GM12878 (cell line): ENCODE measurements at regions not wholly inside any gene's neighbourhood (a gene's known extent, or its start where the extent isn't known, plus 50 kb on each side); places are given as distances from the start of the nearest gene placed in this dataset.

ENCODE experiments used
- BHLHE40 ChIP-seq, 2 experiments: fragments of 450-650 bp in 1 of 2; IDR thresholded peaks; 2 replicates each; pipeline ENCODE4 v1.6.1; 2011 to 2017; ENCODE audit warnings: low read depth in 2 of 2, borderline replicate concordance in 1 of 2, improper control_type of control experiment in 1 of 2, low read length in 1 of 2, mild to moderate bottlenecking in 1 of 2
- EZH2 ChIP-seq: IDR thresholded peaks from 2 replicates; pipeline ENCODE4 v1.6.1; 2012; ENCODE audit warnings: low read depth, mild to moderate bottlenecking, control low read depth, inconsistent platforms, low read length, borderline replicate concordance; ENCODE audit not compliant: control insufficient read depth
- KDM1A ChIP-seq: fragments of 200-600 bp; sonication (generic); IDR thresholded peaks from 2 replicates; pipeline ENCODE4 v1.6.1; 2016; ENCODE audit warnings: borderline replicate concordance
- POLR2A ChIP-seq: IDR thresholded peaks from 2 replicates; pipeline ENCODE4 v1.6.1; 2011; ENCODE audit warnings: low read depth, mild to moderate bottlenecking, low read length
- POLR2AphosphoS5 ChIP-seq: IDR thresholded peaks from 2 replicates; pipeline ENCODE4 v1.6.1; 2011; ENCODE audit warnings: mild to moderate bottlenecking, low read length, inconsistent platforms
- RB1 ChIP-seq: fragments of 450-650 bp; formaldehyde crosslinking; IDR thresholded peaks from 2 replicates; pipeline ENCODE4 v1.6.1; 2017; ENCODE audit warnings: mild to moderate bottlenecking, borderline replicate concordance
- RCOR1 ChIP-seq: conservative IDR thresholded peaks from 2 replicates; pipeline ENCODE4 v1.6.1; 2012; ENCODE audit warnings: low read depth, low read length, improper control_type of control experiment
- STAT1 ChIP-seq: fragments of 450-650 bp; conservative IDR thresholded peaks from 2 replicates; pipeline ENCODE4 v1.6.1; 2014; ENCODE audit warnings: antibody characterized with exemption, mild to moderate bottlenecking
- TF ChIP-seq, protein P1 (sequence below): fragments of 450-650 bp; IDR thresholded peaks from 2 replicates; pipeline ENCODE4 v1.6.1; 2017; ENCODE audit warnings: mild to moderate bottlenecking, low read depth, inconsistent platforms; ENCODE audit not compliant: poor library complexity, severe bottlenecking
- TF ChIP-seq, protein P2 (sequence below): IDR thresholded peaks from 2 replicates; pipeline ENCODE4 v1.6.1; 2012; ENCODE audit warnings: low read depth, low read length, improper control_type of control experiment
- TF ChIP-seq, protein P3 (sequence below): IDR thresholded peaks from 2 replicates; pipeline ENCODE4 v1.6.1; 2012; ENCODE audit warnings: low read depth, low read length, improper control_type of control experiment
- TF ChIP-seq, protein P4 (sequence below): fragments of 450-650 bp; IDR thresholded peaks from 2 replicates; pipeline ENCODE4 v1.6.1; 2016; ENCODE audit warnings: mild to moderate bottlenecking
- TF ChIP-seq, protein P5 (sequence below): fragments of 450-650 bp; formaldehyde crosslinking; IDR thresholded peaks from 2 replicates; pipeline ENCODE4 v1.5.0; 2022; ENCODE audit warnings: mild to moderate bottlenecking, missing genetic modification characterization
- TF ChIP-seq, protein P6 (sequence below), 3 experiments: IDR thresholded peaks in 2 of 3; conservative IDR thresholded peaks in 1 of 3; 2 replicates each; pipeline ENCODE4 v1.5.1; 2011; ENCODE audit warnings: low read depth in 3 of 3, low read length in 3 of 3, mild to moderate bottlenecking in 3 of 3, control low read depth in 2 of 3, moderate library complexity in 2 of 3, inconsistent platforms in 1 of 3, mixed read lengths in 1 of 3; ENCODE audit not compliant: control insufficient read depth in 2 of 3, insufficient read depth in 1 of 3; ENCODE audit errors: extremely low read depth in 1 of 3

DNA sequence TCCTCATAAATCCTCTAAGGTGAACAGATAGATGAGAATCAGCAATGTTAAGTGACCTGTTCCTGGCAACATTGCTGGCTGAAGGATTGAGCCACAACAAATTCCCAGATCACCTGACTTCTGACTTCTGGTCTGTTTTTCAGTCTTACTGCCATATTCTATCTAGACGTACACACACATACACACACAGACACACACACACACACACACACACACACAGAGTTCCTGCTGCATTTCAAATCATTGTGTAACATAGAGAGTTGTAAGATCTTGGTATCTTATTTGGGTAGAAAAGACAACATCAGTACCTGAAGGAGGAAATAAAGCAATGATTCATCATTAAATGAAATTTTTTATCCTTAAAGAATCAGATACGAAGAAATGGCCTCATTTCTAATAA, 342.6 kb downstream of the MFSD1 start:
- TF ChIP-seq, protein P1, sequence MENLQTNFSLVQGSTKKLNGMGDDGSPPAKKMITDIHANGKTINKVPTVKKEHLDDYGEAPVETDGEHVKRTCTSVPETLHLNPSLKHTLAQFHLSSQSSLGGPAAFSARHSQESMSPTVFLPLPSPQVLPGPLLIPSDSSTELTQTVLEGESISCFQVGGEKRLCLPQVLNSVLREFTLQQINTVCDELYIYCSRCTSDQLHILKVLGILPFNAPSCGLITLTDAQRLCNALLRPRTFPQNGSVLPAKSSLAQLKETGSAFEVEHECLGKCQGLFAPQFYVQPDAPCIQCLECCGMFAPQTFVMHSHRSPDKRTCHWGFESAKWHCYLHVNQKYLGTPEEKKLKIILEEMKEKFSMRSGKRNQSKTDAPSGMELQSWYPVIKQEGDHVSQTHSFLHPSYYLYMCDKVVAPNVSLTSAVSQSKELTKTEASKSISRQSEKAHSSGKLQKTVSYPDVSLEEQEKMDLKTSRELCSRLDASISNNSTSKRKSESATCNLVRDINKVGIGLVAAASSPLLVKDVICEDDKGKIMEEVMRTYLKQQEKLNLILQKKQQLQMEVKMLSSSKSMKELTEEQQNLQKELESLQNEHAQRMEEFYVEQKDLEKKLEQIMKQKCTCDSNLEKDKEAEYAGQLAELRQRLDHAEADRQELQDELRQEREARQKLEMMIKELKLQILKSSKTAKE, result no peak
- TF ChIP-seq, protein P2, sequence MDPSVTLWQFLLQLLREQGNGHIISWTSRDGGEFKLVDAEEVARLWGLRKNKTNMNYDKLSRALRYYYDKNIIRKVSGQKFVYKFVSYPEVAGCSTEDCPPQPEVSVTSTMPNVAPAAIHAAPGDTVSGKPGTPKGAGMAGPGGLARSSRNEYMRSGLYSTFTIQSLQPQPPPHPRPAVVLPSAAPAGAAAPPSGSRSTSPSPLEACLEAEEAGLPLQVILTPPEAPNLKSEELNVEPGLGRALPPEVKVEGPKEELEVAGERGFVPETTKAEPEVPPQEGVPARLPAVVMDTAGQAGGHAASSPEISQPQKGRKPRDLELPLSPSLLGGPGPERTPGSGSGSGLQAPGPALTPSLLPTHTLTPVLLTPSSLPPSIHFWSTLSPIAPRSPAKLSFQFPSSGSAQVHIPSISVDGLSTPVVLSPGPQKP, result no peak
- TF ChIP-seq STAT1 (no peak), RCOR1 (no peak), EZH2 (no peak), KDM1A (no peak), POLR2AphosphoS5 (no peak), POLR2A (no peak), RB1 (no peak), BHLHE40 (IDR thresholded peaks at IDR 0.05; ENCODE audit: borderline replicate concordance in 1 of 2, low read depth in 2 of 2, low read length in 1 of 2) (no peak)
- TF ChIP-seq, protein P3, sequence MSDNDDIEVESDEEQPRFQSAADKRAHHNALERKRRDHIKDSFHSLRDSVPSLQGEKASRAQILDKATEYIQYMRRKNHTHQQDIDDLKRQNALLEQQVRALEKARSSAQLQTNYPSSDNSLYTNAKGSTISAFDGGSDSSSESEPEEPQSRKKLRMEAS, result no peak
- TF ChIP-seq, protein P4, sequence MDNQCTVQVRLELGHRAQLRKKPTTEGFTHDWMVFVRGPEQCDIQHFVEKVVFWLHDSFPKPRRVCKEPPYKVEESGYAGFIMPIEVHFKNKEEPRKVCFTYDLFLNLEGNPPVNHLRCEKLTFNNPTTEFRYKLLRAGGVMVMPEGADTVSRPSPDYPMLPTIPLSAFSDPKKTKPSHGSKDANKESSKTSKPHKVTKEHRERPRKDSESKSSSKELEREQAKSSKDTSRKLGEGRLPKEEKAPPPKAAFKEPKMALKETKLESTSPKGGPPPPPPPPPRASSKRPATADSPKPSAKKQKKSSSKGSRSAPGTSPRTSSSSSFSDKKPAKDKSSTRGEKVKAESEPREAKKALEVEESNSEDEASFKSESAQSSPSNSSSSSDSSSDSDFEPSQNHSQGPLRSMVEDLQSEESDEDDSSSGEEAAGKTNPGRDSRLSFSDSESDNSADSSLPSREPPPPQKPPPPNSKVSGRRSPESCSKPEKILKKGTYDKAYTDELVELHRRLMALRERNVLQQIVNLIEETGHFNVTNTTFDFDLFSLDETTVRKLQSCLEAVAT, result no peak
- TF ChIP-seq, protein P5, sequence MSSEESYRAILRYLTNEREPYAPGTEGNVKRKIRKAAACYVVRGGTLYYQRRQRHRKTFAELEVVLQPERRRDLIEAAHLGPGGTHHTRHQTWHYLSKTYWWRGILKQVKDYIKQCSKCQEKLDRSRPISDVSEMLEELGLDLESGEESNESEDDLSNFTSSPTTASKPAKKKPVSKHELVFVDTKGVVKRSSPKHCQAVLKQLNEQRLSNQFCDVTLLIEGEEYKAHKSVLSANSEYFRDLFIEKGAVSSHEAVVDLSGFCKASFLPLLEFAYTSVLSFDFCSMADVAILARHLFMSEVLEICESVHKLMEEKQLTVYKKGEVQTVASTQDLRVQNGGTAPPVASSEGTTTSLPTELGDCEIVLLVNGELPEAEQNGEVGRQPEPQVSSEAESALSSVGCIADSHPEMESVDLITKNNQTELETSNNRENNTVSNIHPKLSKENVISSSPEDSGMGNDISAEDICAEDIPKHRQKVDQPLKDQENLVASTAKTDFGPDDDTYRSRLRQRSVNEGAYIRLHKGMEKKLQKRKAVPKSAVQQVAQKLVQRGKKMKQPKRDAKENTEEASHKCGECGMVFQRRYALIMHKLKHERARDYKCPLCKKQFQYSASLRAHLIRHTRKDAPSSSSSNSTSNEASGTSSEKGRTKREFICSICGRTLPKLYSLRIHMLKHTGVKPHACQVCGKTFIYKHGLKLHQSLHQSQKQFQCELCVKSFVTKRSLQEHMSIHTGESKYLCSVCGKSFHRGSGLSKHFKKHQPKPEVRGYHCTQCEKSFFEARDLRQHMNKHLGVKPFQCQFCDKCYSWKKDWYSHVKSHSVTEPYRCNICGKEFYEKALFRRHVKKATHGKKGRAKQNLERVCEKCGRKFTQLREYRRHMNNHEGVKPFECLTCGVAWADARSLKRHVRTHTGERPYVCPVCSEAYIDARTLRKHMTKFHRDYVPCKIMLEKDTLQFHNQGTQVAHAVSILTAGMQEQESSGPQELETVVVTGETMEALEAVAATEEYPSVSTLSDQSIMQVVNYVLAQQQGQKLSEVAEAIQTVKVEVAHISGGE, result no peak
- TF ChIP-seq, protein P6, sequence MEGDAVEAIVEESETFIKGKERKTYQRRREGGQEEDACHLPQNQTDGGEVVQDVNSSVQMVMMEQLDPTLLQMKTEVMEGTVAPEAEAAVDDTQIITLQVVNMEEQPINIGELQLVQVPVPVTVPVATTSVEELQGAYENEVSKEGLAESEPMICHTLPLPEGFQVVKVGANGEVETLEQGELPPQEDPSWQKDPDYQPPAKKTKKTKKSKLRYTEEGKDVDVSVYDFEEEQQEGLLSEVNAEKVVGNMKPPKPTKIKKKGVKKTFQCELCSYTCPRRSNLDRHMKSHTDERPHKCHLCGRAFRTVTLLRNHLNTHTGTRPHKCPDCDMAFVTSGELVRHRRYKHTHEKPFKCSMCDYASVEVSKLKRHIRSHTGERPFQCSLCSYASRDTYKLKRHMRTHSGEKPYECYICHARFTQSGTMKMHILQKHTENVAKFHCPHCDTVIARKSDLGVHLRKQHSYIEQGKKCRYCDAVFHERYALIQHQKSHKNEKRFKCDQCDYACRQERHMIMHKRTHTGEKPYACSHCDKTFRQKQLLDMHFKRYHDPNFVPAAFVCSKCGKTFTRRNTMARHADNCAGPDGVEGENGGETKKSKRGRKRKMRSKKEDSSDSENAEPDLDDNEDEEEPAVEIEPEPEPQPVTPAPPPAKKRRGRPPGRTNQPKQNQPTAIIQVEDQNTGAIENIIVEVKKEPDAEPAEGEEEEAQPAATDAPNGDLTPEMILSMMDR (IDR thresholded peaks at IDR 0.05 in 2 of 3, conservative IDR thresholded peaks at IDR 0.05 in 1 of 3; ENCODE audit: control insufficient read depth in 2 of 3, extremely low read depth in 1 of 3, insufficient read depth in 1 of 3, low read depth in 3 of 3, low read length in 3 of 3), result no peak
